OCI-LY3 (cell line): ENCODE measurements at regions not wholly inside any gene's neighbourhood (a gene's known extent, or its start where the extent isn't known, plus 50 kb on each side); places are given as distances from the start of the nearest gene placed in this dataset.
A peak's percentile ranks its signal among the peaks of the same experiment; 100 is the strongest.

Experiments
- H2AFZ ChIP-seq: fragments of 200-600, 300-600 bp; shearing (Covaris generic); 2 replicates; pipeline ENCODE4 v1.6.0; 2014; ENCODE audit warnings: antibody characterized with exemption, low read depth, low read length
- H3K27ac ChIP-seq: fragments of 200-600, 300-600 bp; sonication (generic); 2 replicates; pipeline ENCODE4 v1.5.1; 2014; ENCODE audit warnings: mild to moderate bottlenecking, low read length, moderate library complexity, mixed read lengths
- H3K27me3 ChIP-seq: fragments of 200-600, 300-600 bp; sonication (generic); 2 replicates; pipeline ENCODE4 v1.6.1; 2014; ENCODE audit warnings: low read depth, low read length, mixed read lengths
- H3K36me3 ChIP-seq: fragments of 200-600, 300-600 bp; sonication (generic); replicated peaks from 2 replicates; pipeline ENCODE3; 2014; ENCODE audit warnings: low read depth, low read length, mixed read lengths
- H3K4me1 ChIP-seq: fragments of 300-600, 200-600 bp; sonication (generic); 2 replicates; pipeline ENCODE4 v1.6.1; 2014; ENCODE audit warnings: low read length, mixed read lengths
- H3K4me2 ChIP-seq: fragments of 200-600, 300-600 bp; sonication (generic); 2 replicates; pipeline ENCODE4 v1.6.1; 2014; ENCODE audit warnings: low read length, mixed read lengths
- H3K4me3 ChIP-seq: fragments of 300-600, 200-600 bp; sonication (generic); 2 replicates; pipeline ENCODE4 v1.5.1; 2014; ENCODE audit warnings: antibody characterized with exemption, mild to moderate bottlenecking, low read length, moderate library complexity
- H3K79me2 ChIP-seq: fragments of 300-600, 200-600 bp; shearing (Covaris generic); 2 replicates; pipeline ENCODE4 v1.6.1; 2014; ENCODE audit warnings: mild to moderate bottlenecking, low read length, mixed read lengths
- H3K9ac ChIP-seq: fragments of 300-600, 200-600 bp; shearing (Covaris generic); 2 replicates; pipeline ENCODE4 v1.6.0; 2014; ENCODE audit warnings: mild to moderate bottlenecking, low read length, moderate library complexity
- H3K9me3 ChIP-seq: fragments of 200-600, 300-600 bp; shearing (Covaris generic); 2 replicates; pipeline ENCODE4 v1.6.1; 2014; ENCODE audit warnings: low read length, mixed read lengths; ENCODE audit not compliant: insufficient read depth
- H4K20me1 ChIP-seq: fragments of 200-600, 300-600 bp; sonication (generic); 2 replicates; pipeline ENCODE4 v1.6.1; 2016; ENCODE audit warnings: low read length, mixed read lengths; ENCODE audit not compliant: insufficient read depth
- EZH2phosphoT487 ChIP-seq: fragments of 200-600 bp; shearing (Covaris generic); IDR thresholded peaks from 2 replicates; pipeline ENCODE4 v1.6.1; 2018; ENCODE audit warnings: antibody characterized with exemption, mixed run types, low read depth
- TF ChIP-seq, protein P1 (sequence below): fragments of 200-600, 300-600 bp; sonication (generic); IDR thresholded peaks from 2 replicates; pipeline ENCODE4 v1.5.1; 2014; ENCODE audit warnings: antibody characterized with exemption, low read length, low read depth

GRCh38 chr10:89924261-89924660, 222.9 kb downstream of the KIF20B start:
- H2AFZ ChIP-seq, result no peak overlapping the region
- H3K4me3 ChIP-seq, result no peak overlapping the region
- no peak overlapping the region for H3K9ac ChIP-seq
- H3K27ac ChIP-seq, result no peak overlapping the region
- no peaks in the 10 kb centered on the region for H3K9me3 ChIP-seq
- H3K4me2 ChIP-seq, result no peak overlapping the region
- H3K36me3 ChIP-seq, result no peaks in the 10 kb centered on the region
- H3K27me3 ChIP-seq, result no peaks in the 10 kb centered on the region
- no peaks in the 10 kb centered on the region for H3K79me2 ChIP-seq
- H3K4me1 ChIP-seq, result peaks cover 15% of the 10 kb centered on the region
- TF ChIP-seq, protein P1, sequence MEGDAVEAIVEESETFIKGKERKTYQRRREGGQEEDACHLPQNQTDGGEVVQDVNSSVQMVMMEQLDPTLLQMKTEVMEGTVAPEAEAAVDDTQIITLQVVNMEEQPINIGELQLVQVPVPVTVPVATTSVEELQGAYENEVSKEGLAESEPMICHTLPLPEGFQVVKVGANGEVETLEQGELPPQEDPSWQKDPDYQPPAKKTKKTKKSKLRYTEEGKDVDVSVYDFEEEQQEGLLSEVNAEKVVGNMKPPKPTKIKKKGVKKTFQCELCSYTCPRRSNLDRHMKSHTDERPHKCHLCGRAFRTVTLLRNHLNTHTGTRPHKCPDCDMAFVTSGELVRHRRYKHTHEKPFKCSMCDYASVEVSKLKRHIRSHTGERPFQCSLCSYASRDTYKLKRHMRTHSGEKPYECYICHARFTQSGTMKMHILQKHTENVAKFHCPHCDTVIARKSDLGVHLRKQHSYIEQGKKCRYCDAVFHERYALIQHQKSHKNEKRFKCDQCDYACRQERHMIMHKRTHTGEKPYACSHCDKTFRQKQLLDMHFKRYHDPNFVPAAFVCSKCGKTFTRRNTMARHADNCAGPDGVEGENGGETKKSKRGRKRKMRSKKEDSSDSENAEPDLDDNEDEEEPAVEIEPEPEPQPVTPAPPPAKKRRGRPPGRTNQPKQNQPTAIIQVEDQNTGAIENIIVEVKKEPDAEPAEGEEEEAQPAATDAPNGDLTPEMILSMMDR, result no peak
- TF ChIP-seq EZH2phosphoT487, result no peak
- H4K20me1 ChIP-seq, result no peaks in the 10 kb centered on the region

DNA sequence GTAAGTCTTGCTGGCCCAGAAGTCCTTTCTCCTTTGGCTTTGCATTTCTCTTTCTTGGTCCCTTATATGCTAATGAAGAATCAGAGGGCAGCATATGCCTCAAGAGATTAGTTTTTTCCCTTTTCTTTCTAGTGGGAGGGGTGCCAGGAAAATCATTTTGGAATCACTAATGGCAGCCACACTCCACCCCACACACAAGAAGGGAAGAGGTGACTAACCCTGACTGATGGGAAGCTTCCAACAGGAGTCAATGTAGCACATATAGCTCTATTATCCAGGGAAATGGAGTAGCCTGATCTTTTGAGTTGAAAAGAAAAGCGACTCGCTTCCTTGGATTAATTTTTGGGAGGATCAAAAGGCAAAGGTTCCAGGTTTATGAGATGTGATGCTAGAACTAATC, 225.3 kb downstream of the KIF20B start:
- Histone ChIP-seq H3K27me3 (no peaks in the 10 kb centered on the region), H3K9ac (no peak overlapping the region), H3K4me1 (peaks cover 27% of the 10 kb centered on the region), H4K20me1 (no peaks in the 10 kb centered on the region), H3K79me2 (no peaks in the 10 kb centered on the region), H2AFZ (no peak overlapping the region), H3K27ac (no peak overlapping the region), H3K4me3 (no peak overlapping the region), H3K4me2 (no peak overlapping the region), H3K9me3 (no peaks in the 10 kb centered on the region), H3K36me3 (no peaks in the 10 kb centered on the region)
- TF ChIP-seq, protein P1, result no peak
- no peak for TF ChIP-seq EZH2phosphoT487

DNA sequence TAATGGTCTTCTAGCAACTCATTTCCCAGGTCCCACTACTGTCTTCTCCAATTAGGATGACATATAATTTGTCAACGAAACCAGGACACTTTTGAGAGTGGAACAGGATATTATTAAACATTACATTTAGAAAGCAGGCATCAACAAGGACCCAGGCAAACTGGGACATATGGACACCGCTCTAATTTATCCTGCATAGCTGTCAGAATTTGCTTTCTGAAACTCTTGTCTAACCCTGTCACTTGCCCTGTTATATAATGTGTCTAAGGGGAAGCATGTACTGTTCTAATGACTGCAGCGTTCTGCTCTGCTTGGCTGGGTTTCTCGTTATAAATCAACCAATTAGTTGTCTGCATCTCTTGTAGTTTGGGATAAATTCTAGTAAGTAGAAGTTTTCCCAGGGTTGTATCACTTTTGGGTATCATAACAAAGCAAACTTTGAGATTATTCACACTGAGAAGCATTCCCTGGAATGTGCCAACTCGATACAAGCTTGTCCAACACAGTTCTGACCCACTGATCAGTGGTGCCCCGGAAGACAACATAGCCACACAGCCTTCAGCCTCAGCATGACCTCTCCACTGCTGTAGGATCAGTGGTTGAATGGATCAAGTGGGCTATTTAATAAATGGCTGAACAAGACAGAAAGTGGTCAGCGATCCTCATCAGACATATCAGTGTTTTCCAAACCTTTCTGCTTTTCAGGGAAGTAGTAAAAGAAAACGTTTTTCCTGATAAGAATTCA, 228.1 kb downstream of the KIF20B start:
- H2AFZ ChIP-seq, result 0 out of 2 replicates have a peak overlapping the region, but pooled peaks have one; percentile 41
- H3K9ac ChIP-seq, result peak overlapping the region; percentile 69
- peak overlapping the region; percentile 98 for H3K27ac ChIP-seq
- H3K79me2 ChIP-seq, result no peaks in the 10 kb centered on the region
- H3K36me3 ChIP-seq, result no peaks in the 10 kb centered on the region
- no peaks in the 10 kb centered on the region for H4K20me1 ChIP-seq
- no peak for TF ChIP-seq EZH2phosphoT487
- TF ChIP-seq, protein P1, result no peak
- peaks cover 27% of the 10 kb centered on the region for H3K4me1 ChIP-seq
- H3K9me3 ChIP-seq, result no peaks in the 10 kb centered on the region
- H3K4me3 ChIP-seq, result peak overlapping the region; percentile 68
- peak overlapping the region; percentile 96 for H3K4me2 ChIP-seq
- H3K27me3 ChIP-seq, result no peaks in the 10 kb centered on the region

DNA sequence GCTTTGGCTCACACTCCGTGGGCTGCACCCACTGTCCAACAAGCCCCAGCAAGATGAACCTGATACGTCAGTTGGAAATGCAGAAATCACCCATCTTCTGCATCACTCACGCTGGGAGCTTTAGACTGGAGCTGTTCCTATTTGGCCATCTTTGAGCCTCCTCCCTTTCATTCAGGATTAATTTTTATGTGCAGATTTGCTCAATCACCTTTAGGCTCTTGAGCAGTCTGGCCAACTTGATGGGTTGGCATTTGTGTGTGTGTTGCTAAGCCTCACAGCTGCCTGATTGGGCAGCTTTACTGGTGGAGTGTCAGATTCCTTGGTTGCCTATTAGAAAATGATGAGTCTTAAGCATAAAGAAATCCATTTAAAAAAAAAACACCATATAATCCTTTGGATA, 236.1 kb downstream of the KIF20B start:
- TF ChIP-seq EZH2phosphoT487, result no peak
- TF ChIP-seq, protein P1, result no peak
- no peak overlapping the region for H3K9ac ChIP-seq
- no peak overlapping the region for H3K4me2 ChIP-seq
- H3K4me3 ChIP-seq, result no peak overlapping the region
- H3K9me3 ChIP-seq, result no peaks in the 10 kb centered on the region
- no peak overlapping the region for H2AFZ ChIP-seq
- no peaks in the 10 kb centered on the region for H4K20me1 ChIP-seq
- no peaks in the 10 kb centered on the region for H3K79me2 ChIP-seq
- no peaks in the 10 kb centered on the region for H3K27me3 ChIP-seq
- H3K27ac ChIP-seq, result no peak overlapping the region
- H3K4me1 ChIP-seq, result peaks cover 4% of the 10 kb centered on the region
- peaks cover 2% of the 10 kb centered on the region for H3K36me3 ChIP-seq
